ENCODE measurements at regions not wholly inside any gene's neighbourhood (a gene's known extent, or its start where the extent isn't known, plus 50 kb on each side); places are given as distances from the start of the nearest gene placed in this dataset.

DNA sequence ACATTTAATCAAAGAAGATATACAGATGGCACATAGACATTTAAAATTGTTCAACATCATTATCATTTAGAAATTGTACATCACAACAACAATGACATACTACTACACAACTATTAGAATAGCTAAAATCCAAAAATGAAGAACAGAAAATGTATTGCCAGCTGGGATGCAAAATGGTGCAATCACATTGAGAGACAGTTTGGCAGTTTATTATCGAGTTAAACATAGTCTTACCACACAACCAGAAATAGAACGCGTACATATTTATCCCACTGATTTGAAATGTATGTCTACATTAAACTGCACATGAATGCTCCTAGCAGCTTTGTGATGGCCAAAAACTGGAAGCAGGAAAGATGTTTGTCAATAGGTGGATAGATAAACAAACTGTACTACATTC is 791.5 kb upstream of the MGAT4C start:
- DNase-seq (ENCODE audit: low read depth): no peak
- Histone ChIP-seq H3K27me3 (ENCODE audit: control insufficient read depth, insufficient read depth, low read length) (no peaks in the 10 kb centered on the region), H3K4me3 (ENCODE audit: low read depth, low read length) (no peak overlapping the region), H3K36me3 (ENCODE audit: control insufficient read depth, insufficient read depth, low read length) (no peaks in the 10 kb centered on the region)
- no peak for TF ChIP-seq CTCF (IDR thresholded peaks at IDR 0.05; ENCODE audit: insufficient read depth, low read depth, low read length)
- POLR2A ChIA-PET: no interaction called here
- CTCF ChIA-PET: no interaction called here

DNA sequence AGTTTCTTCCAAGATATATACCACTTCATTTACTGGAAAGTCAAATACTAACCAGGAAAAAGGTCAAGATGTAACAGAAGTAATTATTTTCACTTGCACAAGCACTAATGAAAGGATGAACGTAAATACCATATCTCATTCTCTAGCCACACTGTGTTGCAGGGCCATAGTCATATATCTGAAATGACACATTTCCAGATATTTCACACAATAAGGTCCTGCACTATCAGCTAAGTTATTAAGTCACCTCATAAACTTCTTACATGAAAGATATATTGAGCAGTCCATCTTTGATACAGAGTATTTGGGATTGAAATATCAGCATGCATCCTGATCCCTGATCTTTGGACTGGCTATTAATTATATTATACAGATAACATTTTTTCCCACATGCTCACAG is 783.3 kb upstream of the MGAT4C start:
- H3K4me3 ChIP-seq (ENCODE audit: low read depth, low read length): no peak overlapping the region
- no peaks in the 10 kb centered on the region for H3K27me3 ChIP-seq (ENCODE audit: control insufficient read depth, insufficient read depth, low read length)
- no peak for TF ChIP-seq CTCF (IDR thresholded peaks at IDR 0.05; ENCODE audit: insufficient read depth, low read depth, low read length)
- ChIA-PET POLR2A (no interaction called here), CTCF (interaction anchor here (1.1 kb wide), 1 partner anchor 551 kb away, joined by 3 read pairs; no protein-coding TSS in a partner anchor)
- no peaks in the 10 kb centered on the region for H3K36me3 ChIP-seq (ENCODE audit: control insufficient read depth, insufficient read depth, low read length)
- DNase-seq (ENCODE audit: low read depth): no peak

DNA sequence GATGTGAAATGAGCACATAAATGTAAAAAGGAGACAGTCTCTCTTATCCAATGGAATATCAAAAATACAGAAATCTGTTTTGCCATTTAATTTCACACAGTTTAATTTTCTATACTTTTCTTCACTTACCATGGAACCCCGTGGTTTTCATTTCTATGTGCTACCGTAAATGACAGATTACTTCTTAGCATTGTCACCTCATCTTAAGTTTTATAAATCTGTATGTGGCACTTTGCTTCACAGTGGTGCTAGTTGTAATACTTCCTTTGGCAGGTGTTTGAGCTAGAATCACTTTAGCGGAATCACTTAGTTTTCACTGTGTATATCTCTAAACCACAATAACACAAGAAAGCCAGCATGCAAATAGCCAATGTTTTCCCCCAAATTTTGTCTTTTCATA is 781.9 kb upstream of the MGAT4C start:
- CTCF ChIA-PET: no interaction called here
- Histone ChIP-seq H3K4me3 (ENCODE audit: low read depth, low read length) (no peak overlapping the region), H3K27me3 (ENCODE audit: control insufficient read depth, insufficient read depth, low read length) (no peaks in the 10 kb centered on the region), H3K36me3 (ENCODE audit: control insufficient read depth, insufficient read depth, low read length) (no peaks in the 10 kb centered on the region)
- no peak for TF ChIP-seq CTCF (IDR thresholded peaks at IDR 0.05; ENCODE audit: insufficient read depth, low read depth, low read length)
- DNase-seq (ENCODE audit: low read depth): no peak
- POLR2A ChIA-PET: no interaction called here

DNA sequence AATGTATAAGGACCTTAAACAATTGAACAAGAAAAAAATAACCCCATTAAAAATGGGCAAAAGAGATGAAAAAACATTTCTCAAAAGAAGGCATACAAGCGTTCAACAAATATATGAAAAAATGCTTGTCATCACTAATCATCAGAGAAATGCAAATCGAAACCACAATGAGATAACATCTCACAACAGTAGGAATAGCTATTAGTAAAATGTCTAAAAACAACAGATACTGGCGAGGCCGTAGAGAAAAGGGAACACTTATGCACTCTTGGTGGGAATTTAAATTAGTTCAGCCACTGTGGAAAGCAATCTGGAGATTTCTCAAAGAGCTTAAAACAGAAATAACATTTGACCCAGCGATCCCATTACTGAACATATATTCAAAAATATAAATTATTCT is 769.8 kb upstream of the MGAT4C start:
- CTCF ChIA-PET: no interaction called here
- Histone ChIP-seq H3K4me3 (ENCODE audit: low read depth, low read length) (no peak overlapping the region), H3K36me3 (ENCODE audit: control insufficient read depth, insufficient read depth, low read length) (no peaks in the 10 kb centered on the region), H3K27me3 (ENCODE audit: control insufficient read depth, insufficient read depth, low read length) (no peaks in the 10 kb centered on the region)
- POLR2A ChIA-PET: no interaction called here
- no peak for TF ChIP-seq CTCF (IDR thresholded peaks at IDR 0.05; ENCODE audit: insufficient read depth, low read depth, low read length)
- DNase-seq (ENCODE audit: low read depth): no peak

GRCh38 chr12:87021400-87021799 is 765.2 kb upstream of the MGAT4C start:
- Histone ChIP-seq H3K4me3 (ENCODE audit: low read depth, low read length) (no peak overlapping the region), H3K27me3 (ENCODE audit: control insufficient read depth, insufficient read depth, low read length) (no peaks in the 10 kb centered on the region), H3K36me3 (ENCODE audit: control insufficient read depth, insufficient read depth, low read length) (no peaks in the 10 kb centered on the region)
- POLR2A ChIA-PET: no interaction called here
- CTCF ChIA-PET: no interaction called here
- DNase-seq (ENCODE audit: low read depth): no peak
- TF ChIP-seq CTCF (IDR thresholded peaks at IDR 0.05; ENCODE audit: insufficient read depth, low read depth, low read length): no peak
